ENCODE measurements at regions not wholly inside any gene's neighbourhood (a gene's known extent, or its start where the extent isn't known, plus 50 kb on each side); places are given as distances from the start of the nearest gene placed in this dataset.

DNA sequence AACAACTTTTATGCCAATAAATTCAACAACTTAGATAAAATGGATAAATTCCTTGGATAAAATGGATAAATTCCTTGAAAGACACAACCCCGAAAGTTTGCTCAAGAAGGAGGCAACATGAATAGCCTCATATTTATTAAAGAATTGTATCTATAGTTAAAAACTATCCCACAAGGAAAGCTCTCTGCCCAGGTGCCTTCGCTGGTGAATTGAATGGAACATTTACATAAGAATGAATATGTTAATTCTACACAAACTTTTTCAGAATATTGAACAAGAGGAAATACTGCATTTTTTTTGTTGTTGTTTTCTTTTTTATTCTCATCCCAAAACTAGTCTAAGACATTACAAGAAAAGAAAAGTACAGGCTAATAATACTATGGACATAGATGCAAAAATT is 805.3 kb upstream of the RAB6C start (continued):
- TF ChIP-seq ZBTB33 (IDR thresholded peaks at IDR 0.05; ENCODE audit: borderline replicate concordance, low read depth), result no peak
- no peak for TF ChIP-seq POLR2AphosphoS5 (IDR thresholded peaks at IDR 0.05; ENCODE audit: low read depth, low read length)
- no peak for TF ChIP-seq EP300 (IDR thresholded peaks at IDR 0.05; ENCODE audit: borderline replicate concordance in 1 of 2, low read depth in 1 of 2, low read length in 1 of 2)

DNA sequence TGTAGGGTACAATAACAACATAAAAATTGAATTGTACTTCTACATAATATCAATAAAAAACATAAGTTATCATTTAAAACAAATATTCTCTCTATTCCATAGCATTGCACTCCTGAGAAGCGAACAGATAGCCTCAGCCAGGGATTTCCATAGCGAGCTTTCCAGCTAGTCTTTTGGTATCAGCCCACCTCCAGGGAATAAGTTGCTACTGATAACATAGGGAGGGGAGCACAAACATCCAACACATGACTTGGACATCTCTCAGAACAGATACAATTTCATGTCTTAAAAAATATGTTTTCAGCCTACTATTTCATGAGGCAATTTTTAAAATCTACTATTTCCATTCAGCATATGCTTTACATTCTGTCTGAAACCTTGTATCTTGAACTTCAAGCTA is 804.4 kb upstream of the RAB6C start:
- Histone ChIP-seq H3K79me2 (ENCODE audit: insufficient read depth) (no peaks in the 10 kb centered on the region), H3K27ac (ENCODE audit: low read depth in 2 of 2, low read length in 1 of 2) (no peak overlapping the region), H3K9me2 (no peaks in the 10 kb centered on the region), H3K9me3 (peaks cover 8% of the 10 kb centered on the region; the same call in 1 of the 2 replicates), H3K4me2 (no peak overlapping the region), H3K9ac (no peak overlapping the region), H3K27me3 (ENCODE audit: insufficient read depth) (no peaks in the 10 kb centered on the region), H3F3A (replicated peaks; ENCODE audit: insufficient read depth) (no peaks in the 10 kb centered on the region), H3K4me3 (ENCODE audit: low read depth in 2 of 2, low read length in 1 of 2) (no peak overlapping the region), H3K4me1 (ENCODE audit: control insufficient read depth in 1 of 2, insufficient read depth in 2 of 2, low read depth in 1 of 2, low read length in 1 of 2) (no peaks in the 10 kb centered on the region; a peak in 2 of 4 replicates), H4K20me1 (ENCODE audit: insufficient read depth) (no peaks in the 10 kb centered on the region), H3K36me3 (replicated peaks in 1 of 2; ENCODE audit: control insufficient read depth in 1 of 2, insufficient read depth in 2 of 2, low read length in 1 of 2) (no peaks in the 10 kb centered on the region), H2AFZ (ENCODE audit: low read depth) (no peak overlapping the region)
- DNase-seq, result no peak
- TF ChIP-seq NRF1 (IDR thresholded peaks at IDR 0.05; ENCODE audit: low read depth, low read length) (no peak), FOXM1 (IDR thresholded peaks at IDR 0.05; ENCODE audit: low read depth) (no peak), TAF1 (IDR thresholded peaks at IDR 0.05; ENCODE audit: borderline replicate concordance, low read depth, low read length) (no peak)
- CTCF ChIA-PET, result no interaction called here
- POLR2A ChIA-PET, result no interaction called here
- 4% methylated on average over 2 of the region's 2 CpGs for WGBS (ENCODE audit: low lambda C conversion rate)

DNA sequence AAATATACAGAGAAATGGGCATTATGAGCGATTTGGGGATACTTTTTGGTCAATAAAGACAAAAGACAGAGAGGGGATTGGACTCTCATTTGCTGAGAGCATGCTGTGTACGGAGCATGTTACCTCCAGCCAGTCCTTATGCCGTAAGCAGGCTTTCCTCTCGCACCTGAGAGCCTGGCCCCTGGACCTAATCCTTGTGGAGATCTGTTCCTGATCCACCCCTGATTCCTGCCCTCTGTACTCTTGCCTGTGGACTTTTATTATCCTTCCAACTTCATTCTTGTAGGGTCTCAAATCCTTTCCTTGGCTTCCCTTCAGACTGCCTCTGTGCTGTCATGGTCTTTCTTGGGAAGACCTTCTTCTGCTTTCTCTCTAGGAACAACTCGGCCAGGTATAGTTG is 803.1 kb upstream of the RAB6C start:
- H3K9me2 ChIP-seq, result no peaks in the 10 kb centered on the region
- no peaks in the 10 kb centered on the region; a peak in 1 of 4 replicates for H3K4me1 ChIP-seq (ENCODE audit: control insufficient read depth in 1 of 2, insufficient read depth in 2 of 2, low read depth in 1 of 2, low read length in 1 of 2)
- H3K9ac ChIP-seq, result no peak overlapping the region
- no peak overlapping the region for H3K4me2 ChIP-seq
- H3K79me2 ChIP-seq (ENCODE audit: insufficient read depth), result no peaks in the 10 kb centered on the region
- POLR2A ChIA-PET, result no interaction called here
- no peaks in the 10 kb centered on the region for H4K20me1 ChIP-seq (ENCODE audit: insufficient read depth)
- H3K9me3 ChIP-seq, result peaks cover 8% of the 10 kb centered on the region; the same call in 1 of the 2 replicates
- no peaks in the 10 kb centered on the region for H3K27me3 ChIP-seq (ENCODE audit: insufficient read depth)
- no peaks in the 10 kb centered on the region for H3F3A ChIP-seq (replicated peaks; ENCODE audit: insufficient read depth)
- no peak overlapping the region for H3K4me3 ChIP-seq (ENCODE audit: low read depth in 2 of 2, low read length in 1 of 2)
- H2AFZ ChIP-seq (ENCODE audit: low read depth), result no peak overlapping the region
- DNase-seq, result no peak
- TF ChIP-seq FOXM1 (IDR thresholded peaks at IDR 0.05; ENCODE audit: low read depth), result no peak
- no peak for TF ChIP-seq IRF3 (IDR thresholded peaks at IDR 0.05; ENCODE audit: low read depth, low read length)
- TF ChIP-seq USF2 (IDR thresholded peaks at IDR 0.05; ENCODE audit: borderline replicate concordance, low read depth, low read length), result no peak
- TF ChIP-seq NFIC (IDR thresholded peaks at IDR 0.05; ENCODE audit: borderline replicate concordance), result no peak
- TF ChIP-seq JUND (IDR thresholded peaks at IDR 0.05), result no peak
- no peak for TF ChIP-seq NRF1 (IDR thresholded peaks at IDR 0.05; ENCODE audit: low read depth, low read length)
- no peak for TF ChIP-seq USF1 (IDR thresholded peaks at IDR 0.05; ENCODE audit: borderline replicate concordance, low read depth)
- TF ChIP-seq FOXJ3 (CRISPR knock-in tag; IDR thresholded peaks at IDR 0.05), result no peak
- TF ChIP-seq GABPA (IDR thresholded peaks at IDR 0.05; ENCODE audit: low read depth), result no peak
- TF ChIP-seq RCOR1 (IDR thresholded peaks at IDR 0.05; ENCODE audit: low read length), result no peak
- TF ChIP-seq, protein P1, sequence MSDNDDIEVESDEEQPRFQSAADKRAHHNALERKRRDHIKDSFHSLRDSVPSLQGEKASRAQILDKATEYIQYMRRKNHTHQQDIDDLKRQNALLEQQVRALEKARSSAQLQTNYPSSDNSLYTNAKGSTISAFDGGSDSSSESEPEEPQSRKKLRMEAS (IDR thresholded peaks at IDR 0.05; ENCODE audit: low read depth), result no peak
- WGBS (ENCODE audit: low lambda C conversion rate), result 8% methylated on average over 5 of the region's 5 CpGs
- no peaks in the 10 kb centered on the region for H3K36me3 ChIP-seq (replicated peaks in 1 of 2; ENCODE audit: control insufficient read depth in 1 of 2, insufficient read depth in 2 of 2, low read length in 1 of 2)
- CTCF ChIA-PET, result no interaction called here
- H3K27ac ChIP-seq (ENCODE audit: low read depth in 2 of 2, low read length in 1 of 2), result no peak overlapping the region

Data from SK-N-SH (cell line).